HG03139 (cell line): ENCODE measurements at regions not wholly inside any gene's neighbourhood (a gene's known extent, or its start where the extent isn't known, plus 50 kb on each side); places are given as distances from the start of the nearest gene placed in this dataset.

Experiments used
- ATAC-seq: cut with Tn5 transposase; IDR thresholded peaks from one replicate; pipeline ENCODE4 v1.9.1; 2021; ENCODE audit not compliant: unreplicated experiment

DNA sequence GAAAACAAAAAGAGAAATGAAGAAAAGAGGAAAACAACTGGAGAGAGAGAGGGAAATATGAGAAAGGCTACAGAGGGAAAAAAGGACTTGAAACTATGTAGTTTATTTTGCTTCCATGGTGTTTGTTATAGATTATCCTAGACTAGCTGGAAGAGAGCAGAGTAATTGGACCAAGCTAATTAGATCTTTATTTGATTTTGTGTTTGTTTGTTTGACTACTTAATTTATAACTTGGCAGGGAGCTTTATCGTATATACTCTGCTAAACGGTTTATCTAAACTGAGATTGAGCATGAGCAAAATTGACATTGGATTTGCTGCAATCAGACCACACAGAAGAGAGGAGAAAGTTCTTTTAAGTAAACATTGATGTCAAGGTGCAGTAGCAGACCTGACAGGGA, 443.8 kb upstream of the USP24 start:
- no peak for ATAC-seq

DNA sequence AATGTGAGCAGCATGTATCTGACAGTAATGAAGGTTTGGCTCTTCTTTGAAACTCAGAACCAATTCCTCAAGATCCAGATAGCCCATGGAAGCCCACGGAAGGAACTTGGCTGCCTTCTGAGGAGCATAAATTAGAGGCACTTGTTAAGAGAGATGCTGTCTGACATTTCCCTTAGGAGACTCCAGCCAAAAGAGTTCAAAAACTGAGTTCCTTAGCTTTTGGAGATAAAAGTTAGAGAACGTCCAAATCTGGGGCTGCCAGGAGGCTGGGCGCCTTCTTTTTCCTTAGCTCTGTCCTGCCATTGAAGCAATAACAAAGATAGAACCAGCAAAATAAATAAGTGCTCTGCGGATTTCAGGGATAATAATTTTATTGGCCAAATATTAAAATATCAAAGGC, 439.6 kb upstream of the USP24 start:
- ATAC-seq, result no peak

DNA sequence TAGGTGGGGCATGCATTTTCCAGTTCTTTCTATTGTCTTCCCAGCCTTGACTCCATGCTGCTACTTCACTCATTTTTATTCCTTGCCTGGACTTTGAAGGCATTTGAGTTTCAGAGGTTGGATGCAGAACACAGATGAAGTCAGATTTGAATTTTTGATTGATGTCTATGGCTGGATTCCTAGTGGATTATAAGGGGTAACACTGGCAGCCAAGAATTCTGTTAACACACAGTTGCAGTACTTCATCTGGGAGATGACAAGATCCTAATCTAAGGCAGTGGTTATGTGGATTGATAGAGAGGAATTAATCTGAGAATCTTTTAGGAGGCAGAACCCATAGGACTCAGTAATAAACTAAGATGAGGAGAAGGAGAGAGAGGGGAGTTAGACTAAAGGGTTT, 439.0 kb upstream of the USP24 start:
- ATAC-seq, result no peak

DNA sequence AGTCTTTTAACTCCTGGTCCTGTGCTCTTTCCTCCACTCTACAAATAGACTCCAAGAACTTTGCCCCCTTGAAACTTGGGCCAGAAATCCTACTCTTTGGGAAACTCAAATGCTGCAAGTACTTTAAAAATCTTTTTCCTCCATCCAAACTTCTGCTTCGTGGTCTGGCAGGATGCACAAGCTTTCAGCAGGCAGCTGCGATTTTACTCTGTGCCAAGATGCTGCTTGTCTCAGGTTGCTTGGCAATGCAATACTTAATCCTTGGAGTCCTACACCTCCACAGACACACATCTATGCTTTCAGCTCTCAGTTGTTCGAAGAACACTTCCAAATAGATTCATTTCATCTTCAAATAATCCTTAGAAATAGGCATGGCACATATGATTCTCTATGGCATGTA, 435.3 kb upstream of the USP24 start:
- ATAC-seq, result no peak

DNA sequence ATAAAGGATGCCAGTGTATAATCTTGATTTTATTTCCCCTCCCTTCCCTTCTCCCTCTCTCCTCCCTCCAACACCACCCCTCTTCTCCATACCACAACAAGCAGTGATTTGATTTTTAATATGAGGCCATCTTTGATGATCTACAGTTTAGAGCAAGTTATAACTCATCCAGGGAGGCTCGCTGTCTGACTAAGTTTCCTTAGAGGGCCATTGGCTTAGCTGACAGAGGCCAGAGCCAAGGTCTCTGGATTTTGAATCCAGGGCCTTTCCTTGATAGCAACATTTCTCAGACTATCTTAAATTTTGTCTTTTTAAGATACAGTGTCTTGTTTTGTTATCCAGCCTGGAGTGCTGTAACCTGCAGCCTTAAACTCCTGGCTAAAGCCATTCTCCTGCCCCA, 431.0 kb upstream of the USP24 start:
- ATAC-seq, result no peak

DNA sequence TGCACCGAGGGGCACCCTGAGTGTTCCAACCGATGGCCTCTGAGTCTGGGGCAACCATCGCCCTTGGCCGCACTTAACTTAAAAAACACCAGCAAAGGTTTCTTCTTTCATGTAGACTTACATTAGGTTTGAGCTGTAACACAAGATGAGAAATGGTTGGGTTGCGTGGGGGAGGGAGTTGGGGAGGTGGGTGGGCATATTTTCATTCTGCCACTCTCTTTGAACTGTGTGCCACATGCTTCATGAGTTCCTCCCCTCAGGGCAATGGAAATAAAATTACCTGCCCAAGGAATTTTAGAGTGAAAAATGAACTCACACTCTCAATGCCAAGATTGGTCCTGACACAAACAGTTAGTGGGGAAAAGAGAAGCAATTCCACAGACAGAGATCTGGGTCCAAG, 430.1 kb upstream of the USP24 start:
- no peak for ATAC-seq

DNA sequence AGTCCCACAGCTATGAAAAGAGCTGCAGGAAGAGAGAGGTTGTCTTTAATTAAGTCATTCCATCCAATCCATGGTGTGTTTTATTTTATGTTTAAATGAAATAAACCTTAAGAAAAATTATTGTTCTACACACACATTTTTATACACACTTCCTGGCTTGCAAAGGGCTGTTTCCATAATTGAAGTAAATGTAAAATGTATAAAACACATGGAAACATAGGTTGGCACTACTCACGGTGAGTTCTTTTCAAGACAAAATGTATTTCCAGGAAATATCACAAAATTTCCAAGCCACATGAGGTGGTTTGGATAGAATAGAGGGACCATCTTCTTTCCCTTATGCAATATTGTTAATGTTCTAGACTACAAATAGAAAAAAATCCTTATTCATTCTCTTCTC, 426.8 kb upstream of the USP24 start:
- ATAC-seq, result no peak

DNA sequence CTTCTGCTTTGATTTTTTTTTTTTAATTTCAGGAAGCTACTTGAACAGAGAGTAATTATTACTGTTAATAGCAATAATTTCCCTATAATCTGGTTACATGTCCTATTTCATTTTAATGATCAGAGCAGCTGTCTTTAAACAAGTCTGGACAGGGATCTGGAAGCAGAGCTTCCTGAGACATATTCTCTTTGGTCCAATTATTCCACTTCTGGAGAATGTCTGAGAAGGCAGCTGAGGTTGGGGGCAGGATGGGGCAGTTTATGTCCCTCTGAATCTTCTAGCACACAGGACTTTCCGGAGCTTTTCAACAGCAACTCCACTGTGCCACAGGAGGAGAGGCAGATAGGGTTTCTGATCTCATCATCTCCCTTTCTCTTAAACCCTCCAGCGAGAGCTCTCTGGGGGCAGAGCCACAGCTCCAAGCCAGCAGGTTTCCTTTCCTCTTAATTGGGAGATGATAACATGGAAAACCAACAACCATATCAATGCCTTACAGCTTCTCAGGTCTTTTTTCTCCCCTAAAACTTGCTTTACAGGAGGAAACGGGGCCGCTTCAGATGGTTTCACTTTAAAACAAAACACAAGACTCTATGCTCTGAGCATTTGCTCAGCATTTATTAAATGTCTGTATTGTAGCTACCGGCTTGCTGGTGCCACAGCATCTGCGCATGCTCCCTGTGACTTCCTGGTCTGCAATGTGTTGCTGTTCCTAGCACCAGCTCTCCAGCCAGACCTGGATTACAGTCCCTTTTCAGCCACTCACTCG, 425.7 kb upstream of the USP24 start:
- no peak for ATAC-seq

DNA sequence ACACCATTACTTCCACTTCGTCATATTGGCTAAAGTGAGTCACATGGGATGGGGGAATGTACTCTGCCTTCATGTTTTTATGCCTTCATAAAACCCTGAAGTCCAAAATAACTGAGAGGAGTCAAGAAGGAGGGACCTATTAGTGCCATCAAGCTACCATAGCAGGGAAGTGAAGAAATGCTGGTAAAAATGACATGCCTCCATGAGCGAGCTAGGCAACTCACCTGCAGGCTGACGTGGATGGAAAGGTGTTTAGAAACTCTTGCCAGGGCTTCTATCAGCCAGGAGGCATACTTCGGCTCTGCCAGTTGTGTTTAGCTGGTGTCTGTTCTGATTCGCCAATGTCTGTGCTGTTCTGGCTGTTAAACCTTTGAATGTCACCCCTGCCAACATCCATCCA, 424.4 kb upstream of the USP24 start:
- no peak for ATAC-seq

DNA sequence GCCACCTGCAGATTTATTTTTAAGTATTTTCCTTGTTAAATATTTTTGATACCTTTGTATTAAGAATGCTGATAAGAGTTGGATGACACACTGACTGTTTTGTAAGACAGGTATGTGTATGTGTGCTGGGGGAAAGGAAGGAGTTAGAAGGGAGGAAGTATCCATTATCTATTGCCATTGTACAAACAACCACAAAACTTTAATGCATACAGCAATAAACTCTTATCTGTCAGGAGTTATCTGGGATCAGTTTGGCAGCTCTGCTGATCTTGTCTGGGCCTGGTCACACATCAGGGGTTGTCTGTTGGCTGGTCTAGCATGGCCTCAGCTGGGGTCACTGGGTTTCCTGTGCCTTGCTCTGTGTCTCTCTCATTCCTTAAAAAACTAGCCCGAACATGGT, 423.9 kb upstream of the USP24 start:
- ATAC-seq, result no peak

DNA sequence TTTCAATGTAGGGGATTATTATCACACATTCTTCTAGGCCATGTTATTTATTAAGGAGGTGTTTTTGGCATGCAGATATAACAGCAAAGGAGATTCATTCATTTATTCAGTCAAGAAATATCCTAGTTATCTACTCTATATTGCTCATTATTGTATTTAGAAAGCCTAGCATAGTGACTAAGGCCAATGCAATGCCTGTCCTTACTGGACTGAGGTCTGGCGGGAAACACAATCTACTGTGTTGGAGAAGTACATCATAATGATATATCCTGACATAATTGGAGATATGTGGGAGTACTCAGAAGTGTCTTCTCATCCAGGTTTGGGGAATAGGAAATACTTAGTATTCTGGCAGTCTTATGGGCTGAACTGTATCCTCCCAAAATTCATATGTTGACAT, 421.5 kb upstream of the USP24 start:
- no peak for ATAC-seq

DNA sequence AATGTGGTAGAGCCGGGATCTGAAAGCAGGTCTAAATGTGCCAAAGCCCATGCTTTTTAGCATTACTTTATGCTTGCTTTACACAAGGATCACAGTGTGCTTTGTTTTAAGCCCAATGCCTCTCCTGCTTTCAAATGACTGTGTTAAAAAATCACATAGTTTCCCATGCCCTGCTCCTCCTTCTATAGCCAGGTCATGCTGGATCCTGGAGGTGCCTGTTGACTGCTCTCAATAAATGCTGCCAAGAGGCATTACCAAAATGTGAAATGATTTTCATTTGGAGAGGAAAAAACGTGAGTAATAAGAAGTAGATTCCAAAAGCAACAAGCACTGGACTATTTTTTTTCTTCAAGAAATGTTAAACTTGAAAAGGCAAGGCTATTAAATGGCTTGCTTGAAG, 420.7 kb upstream of the USP24 start:
- no peak for ATAC-seq

DNA sequence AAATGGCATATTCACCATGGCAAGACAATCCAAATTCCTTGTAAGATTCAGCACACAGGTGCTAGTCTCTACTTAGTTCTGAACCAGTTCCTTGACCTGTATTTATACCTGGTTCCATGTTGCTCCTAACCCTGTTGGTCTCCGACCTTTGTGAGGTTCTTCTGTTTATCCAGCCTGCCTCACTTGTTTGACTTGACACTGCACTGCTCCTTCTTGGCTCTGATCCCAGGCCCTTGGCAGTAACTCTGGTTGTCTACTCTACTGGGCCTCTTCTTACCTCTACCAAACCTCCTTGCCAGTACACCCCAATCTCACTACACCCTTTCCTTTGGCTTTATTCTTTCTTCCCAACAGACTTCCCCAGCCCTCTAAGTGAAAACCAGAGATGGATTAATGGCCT, 419.4 kb upstream of the USP24 start:
- no peak for ATAC-seq

DNA sequence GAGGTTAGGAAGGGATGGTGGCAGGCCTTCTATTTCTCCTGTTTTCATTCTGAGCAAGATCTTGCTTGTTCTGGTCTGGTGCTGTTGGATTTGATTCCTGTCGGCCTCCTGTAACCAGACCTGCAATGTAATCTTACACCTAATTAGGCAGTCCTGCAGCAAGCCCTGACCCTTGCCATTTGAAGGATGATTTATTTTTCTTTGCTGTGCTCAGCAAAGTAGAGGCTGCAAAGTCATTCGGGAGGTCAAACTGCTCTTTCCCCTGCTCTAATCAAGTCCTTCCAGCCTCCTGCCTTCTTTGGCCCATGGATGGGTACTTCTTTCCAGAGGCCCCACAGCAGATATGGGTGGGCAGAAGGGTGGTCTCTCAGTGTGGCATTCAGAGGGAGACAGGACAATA, 417.7 kb upstream of the USP24 start:
- ATAC-seq, result no peak

DNA sequence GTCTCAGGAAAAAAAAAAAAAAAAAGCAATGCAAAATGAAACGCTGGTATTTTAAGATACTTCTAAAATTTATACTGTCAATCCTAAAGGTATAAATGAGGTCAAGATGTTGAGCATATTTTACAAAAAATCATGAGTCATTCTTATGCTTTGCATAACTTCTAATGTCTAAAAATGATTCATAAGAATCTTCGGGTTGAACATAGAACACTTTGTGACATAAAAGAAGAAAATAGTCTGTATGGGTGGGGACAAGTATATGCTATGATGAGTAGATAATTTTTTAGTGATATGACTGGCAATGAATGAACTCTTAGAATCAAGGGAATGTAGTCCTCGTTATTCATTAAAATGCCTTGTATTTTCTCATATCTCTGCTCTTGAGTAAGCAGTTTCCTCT, 416.9 kb upstream of the USP24 start:
- no peak for ATAC-seq

DNA sequence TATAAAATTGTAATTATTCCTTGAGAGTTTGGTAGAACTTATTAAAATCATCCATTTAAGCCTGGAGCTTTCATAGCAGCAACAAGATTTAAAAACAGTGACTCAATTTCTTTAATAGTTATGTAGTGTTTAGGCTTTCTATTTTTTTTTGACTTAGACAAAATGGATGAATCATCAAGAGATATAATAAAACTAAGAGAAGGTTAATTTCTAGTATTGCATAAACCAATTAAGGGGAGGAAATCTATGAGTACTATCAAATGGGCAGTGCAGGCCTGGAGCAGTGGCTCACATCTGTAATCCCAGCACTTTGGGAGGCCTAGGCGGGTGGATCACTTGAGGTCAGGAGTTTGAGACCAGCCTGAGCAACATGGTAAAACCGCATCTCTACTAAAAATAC, 416.3 kb upstream of the USP24 start:
- no peak for ATAC-seq

DNA sequence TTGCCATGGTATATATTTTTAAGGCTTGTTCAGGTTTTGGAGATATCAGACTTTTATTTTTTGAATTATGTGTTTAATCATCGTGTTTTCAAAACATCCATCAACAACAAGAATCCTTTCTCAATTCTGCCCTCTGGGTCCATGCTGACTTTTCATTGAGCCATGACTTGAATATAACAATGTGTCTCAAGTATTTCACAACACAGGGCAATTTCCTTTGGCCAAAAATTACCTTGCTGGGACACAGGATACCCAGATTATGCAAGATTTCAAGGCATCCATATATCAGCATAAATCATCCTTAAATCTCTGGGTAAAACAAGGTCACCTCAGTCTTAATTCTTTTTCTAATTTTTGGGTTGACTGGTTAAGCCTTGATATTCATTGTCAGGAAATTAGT, 411.2 kb upstream of the USP24 start:
- ATAC-seq, result no peak

DNA sequence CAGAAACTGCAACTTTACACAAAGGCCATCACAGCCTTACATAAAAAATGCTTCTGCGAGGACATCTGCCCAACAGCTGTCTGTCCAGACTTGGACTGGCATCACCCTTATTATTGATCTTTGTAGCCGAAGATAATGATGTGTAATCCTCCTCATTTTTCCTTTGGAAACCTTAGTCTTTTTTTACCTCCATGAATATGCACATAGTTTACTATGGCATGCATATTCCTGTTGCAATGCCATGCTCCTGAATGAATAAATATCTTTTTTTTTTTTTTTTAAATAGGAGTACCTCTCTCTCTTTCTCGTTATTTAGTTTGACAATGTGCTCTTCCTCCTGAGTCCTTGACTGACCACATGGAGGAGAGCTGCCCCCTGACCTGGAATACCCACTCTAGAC, 409.6 kb upstream of the USP24 start:
- no peak for ATAC-seq

DNA sequence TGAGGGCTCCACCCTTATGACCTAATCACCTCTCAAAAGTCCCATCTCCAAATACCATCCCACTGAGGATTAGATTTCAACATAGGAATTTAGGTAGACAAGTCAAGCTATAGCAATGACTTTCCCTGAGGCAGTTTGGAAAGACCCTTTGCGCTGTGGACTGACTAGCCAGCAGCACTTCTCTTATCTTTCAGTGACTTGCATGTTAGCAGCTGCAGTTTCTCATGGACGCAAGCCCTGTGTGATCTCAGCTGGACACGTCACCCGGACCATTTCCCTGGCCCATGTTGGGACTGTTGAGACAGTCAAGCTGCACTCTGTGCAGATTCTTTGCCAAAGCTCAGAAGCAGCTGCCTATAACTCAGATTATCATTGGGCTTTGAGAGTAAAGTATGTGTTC, 408.1 kb upstream of the USP24 start:
- ATAC-seq, result no peak

DNA sequence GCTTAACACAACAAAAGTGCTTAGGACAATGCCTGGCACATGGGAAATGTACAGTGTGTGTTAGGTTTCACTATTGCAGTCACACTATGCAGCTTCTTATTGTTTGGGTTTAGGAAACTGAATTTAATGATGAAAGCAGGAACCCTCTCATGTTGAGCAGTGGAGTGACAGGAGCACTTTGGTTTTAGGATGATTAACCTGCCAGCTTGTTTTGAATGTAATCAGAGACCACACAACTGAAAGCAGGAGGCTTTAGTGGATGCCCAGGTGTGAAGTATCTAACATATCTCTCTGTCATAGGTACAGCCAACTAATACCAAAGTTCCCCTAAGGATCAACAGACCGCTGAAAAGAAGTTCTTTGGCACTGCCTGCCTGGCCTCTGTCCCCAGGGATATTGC, 406.9 kb upstream of the USP24 start:
- no peak for ATAC-seq

DNA sequence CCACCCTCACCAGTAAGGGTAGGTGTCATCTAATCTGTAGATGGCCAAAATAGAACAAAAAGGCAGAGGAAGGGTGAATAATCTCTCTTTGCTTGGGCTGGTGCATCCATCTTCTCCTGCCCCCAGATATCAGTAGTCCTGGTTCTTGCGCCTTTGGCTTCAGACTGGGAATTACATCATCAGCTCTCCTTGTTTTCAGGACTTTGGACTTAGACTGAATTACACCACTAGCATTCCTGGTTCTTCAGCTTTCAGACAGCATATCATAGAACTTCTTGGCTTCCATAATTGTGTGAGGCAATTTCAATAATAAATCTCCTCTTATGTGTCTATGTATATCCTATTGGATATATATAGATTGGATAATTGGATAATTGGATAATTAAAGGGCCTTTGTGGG, 403.0 kb upstream of the USP24 start:
- ATAC-seq, result no peak

DNA sequence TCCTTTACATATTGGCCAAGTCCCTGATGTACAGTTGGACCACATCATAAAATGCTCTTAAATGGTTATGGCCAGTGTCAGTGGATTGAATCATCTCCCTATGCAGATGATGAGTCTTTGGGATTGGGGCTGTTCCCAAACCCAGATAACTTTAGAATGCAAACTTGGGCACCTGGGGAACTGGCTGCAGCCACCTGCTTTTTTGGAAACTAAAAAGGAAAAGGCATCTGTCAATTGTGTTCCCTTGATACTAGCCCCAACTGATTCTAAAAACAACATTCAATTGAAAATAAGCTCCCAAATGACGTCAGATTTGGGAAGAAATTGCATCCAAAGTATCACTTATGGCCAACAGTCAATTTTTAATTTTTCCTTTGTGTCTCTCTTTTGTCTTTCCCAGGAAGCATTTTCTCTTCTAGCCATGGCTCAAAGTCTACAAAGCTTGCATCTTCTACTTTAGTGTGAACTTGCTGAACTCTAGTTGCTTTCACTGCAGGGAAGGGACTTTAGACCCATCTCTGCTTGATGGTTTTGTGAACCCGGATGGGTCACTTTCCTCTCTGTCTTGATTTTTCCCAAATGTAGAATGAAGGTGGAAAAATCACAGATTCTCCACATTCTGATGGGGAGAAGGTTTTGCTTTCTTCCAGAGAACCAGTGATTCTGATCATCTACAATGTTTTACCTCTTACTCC, 402.3 kb upstream of the USP24 start:
- no peak for ATAC-seq

DNA sequence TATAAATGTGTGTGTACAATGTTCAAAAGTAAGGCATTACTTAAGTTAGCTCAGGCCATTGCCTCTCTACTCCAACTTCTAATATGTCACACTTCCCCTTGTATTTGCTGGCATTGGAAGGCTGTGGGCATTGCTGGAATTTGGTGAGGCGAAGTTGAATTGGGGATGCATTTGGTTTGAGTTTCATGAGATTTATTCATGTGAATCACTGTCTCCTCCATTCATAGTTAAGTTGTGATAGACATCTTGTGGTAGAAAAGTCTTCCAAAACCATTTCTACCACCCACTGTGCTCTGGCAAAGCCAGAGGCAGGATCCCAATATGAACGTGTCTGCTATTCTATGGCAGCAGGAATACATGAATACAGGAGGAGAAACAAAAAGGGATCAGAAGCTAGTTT, 397.8 kb upstream of the USP24 start:
- no peak for ATAC-seq
